ENCODE measurements at regions not wholly inside any gene's neighbourhood (a gene's known extent, or its start where the extent isn't known, plus 50 kb on each side); places are given as distances from the start of the nearest gene placed in this dataset.

DNA sequence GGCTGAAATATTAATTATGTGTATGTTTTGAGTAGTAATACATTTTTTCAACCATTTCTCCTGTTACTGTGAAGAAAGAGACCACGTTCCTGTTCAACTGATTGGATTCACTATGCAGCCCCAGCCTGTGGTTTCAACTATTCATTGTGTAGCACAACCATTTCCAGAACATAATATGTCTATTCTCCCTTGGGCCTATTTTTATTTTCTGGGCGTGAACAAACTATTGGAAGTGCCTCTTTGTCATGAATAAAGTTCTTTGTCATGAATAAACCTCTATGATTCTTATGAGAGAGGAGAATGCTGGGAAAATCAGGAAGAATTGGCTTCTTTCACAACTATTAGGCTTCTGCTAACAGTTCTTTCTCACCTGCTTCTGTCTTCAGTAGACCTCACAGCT is 152.4 kb downstream of the GNAT3 start:
- DNase-seq: no peak
- Histone ChIP-seq H3K27me3 (ENCODE audit: insufficient read depth, low read depth, severe bottlenecking) (no peaks in the 10 kb centered on the region), H3K9me3 (ENCODE audit: severe bottlenecking) (no peaks in the 10 kb centered on the region), H3K4me3 (ENCODE audit: low read depth, low read length) (no peak overlapping the region), H3K27ac (no peak overlapping the region), H3K36me3 (no peaks in the 10 kb centered on the region)
- TF ChIP-seq, protein P1, sequence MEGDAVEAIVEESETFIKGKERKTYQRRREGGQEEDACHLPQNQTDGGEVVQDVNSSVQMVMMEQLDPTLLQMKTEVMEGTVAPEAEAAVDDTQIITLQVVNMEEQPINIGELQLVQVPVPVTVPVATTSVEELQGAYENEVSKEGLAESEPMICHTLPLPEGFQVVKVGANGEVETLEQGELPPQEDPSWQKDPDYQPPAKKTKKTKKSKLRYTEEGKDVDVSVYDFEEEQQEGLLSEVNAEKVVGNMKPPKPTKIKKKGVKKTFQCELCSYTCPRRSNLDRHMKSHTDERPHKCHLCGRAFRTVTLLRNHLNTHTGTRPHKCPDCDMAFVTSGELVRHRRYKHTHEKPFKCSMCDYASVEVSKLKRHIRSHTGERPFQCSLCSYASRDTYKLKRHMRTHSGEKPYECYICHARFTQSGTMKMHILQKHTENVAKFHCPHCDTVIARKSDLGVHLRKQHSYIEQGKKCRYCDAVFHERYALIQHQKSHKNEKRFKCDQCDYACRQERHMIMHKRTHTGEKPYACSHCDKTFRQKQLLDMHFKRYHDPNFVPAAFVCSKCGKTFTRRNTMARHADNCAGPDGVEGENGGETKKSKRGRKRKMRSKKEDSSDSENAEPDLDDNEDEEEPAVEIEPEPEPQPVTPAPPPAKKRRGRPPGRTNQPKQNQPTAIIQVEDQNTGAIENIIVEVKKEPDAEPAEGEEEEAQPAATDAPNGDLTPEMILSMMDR (IDR thresholded peaks at IDR 0.05; ENCODE audit: low read depth, low read length): no peak

DNA sequence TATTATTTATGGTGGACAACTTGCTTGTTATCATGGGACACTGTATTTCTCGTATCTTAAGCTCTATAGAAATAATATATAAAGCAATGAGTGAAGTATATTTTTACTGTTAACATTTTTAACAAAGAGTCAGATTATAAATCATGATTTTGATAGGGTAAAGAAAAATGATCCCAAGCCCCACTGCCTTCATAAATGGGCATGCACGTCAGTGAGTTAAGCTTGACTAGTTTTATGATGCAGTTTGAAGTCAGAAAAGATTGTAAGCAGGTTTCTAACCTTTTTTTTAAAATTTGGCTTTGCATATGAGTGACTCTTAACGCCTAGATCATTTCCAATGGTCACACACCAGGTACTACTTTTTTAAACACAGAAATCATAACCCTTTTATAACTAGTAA is 152.8 kb downstream of the GNAT3 start:
- Histone ChIP-seq H3K4me3 (ENCODE audit: low read depth, low read length) (no peak overlapping the region), H3K9me3 (ENCODE audit: severe bottlenecking) (no peaks in the 10 kb centered on the region), H3K36me3 (no peaks in the 10 kb centered on the region), H3K27ac (no peak overlapping the region), H3K27me3 (ENCODE audit: insufficient read depth, low read depth, severe bottlenecking) (no peaks in the 10 kb centered on the region)
- TF ChIP-seq, protein P1 (IDR thresholded peaks at IDR 0.05; ENCODE audit: low read depth, low read length): no peak
- DNase-seq: no peak

DNA sequence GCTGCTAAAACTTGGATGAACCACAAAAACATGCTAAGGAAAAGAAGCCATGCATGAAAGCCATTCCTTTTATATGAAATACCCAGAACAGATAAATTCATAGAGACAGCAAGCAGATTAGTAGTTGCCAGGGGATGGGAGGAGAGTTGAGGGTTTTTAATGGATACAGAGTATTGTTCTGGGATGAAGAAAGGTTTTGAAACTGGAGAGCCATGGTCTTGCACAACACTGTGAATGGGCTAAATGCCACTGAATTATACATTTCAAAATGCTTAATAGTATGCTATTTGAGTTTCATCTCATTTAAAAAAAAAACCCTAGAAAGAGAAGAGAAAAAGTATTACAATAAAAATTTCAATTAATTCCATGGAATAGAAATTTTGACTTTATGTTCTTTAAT is 154.3 kb downstream of the GNAT3 start:
- H3K36me3 ChIP-seq: no peaks in the 10 kb centered on the region
- no peak overlapping the region for H3K27ac ChIP-seq
- no peaks in the 10 kb centered on the region for H3K27me3 ChIP-seq (ENCODE audit: insufficient read depth, low read depth, severe bottlenecking)
- H3K4me3 ChIP-seq (ENCODE audit: low read depth, low read length): no peak overlapping the region
- no peaks in the 10 kb centered on the region for H3K9me3 ChIP-seq (ENCODE audit: severe bottlenecking)
- DNase-seq: no peak
- TF ChIP-seq, protein P1 (IDR thresholded peaks at IDR 0.05; ENCODE audit: low read depth, low read length): no peak

DNA sequence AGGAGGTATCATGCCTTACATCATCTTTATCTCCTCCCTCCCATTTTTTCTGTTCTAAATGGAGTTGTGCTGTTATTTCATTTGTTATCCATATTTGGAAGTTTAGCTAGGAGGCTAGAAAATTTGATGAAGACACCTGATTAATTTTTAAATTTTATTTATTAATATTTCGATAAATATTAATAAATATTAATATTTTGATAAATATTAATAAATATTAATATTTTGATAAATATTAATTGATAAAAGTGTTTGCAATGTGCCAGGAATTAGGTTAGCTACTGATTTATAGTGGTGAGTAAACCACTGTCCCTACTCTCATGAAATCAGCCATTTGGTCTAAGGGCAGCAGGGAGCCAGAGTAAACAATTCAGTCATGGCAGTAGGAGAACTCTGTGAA is 161.4 kb downstream of the GNAT3 start:
- TF ChIP-seq, protein P1 (IDR thresholded peaks at IDR 0.05; ENCODE audit: low read depth, low read length): no peak
- H3K27ac ChIP-seq: no peak overlapping the region

DNA sequence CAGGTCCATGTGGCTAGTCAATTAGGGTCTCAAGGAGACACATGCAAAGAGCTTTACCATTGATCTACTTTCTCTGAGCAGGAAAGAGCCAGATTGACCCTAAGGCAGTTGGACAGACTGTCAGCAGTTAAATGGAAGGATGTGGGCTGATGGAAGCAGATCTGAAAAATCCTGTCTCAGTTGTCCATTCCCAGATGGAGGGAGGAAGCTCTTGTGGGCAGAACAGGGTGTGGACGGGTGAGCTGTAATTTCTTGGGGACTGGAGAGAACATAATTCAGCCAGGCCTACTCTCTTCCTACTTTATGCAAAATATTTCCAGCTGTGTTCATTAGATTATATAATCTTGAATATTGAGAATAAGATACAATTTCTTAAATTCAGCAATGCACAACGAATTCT is 163.6 kb downstream of the GNAT3 start:
- H3K4me3 ChIP-seq (ENCODE audit: low read depth, low read length): no peak overlapping the region
- H3K36me3 ChIP-seq: no peaks in the 10 kb centered on the region
- no peak overlapping the region for H3K27ac ChIP-seq
- no peak for DNase-seq
- H3K27me3 ChIP-seq (ENCODE audit: insufficient read depth, low read depth, severe bottlenecking): no peaks in the 10 kb centered on the region
- H3K9me3 ChIP-seq (ENCODE audit: severe bottlenecking): no peaks in the 10 kb centered on the region
- TF ChIP-seq, protein P1 (IDR thresholded peaks at IDR 0.05; ENCODE audit: low read depth, low read length): no peak

More for the DNA sequence above, 161.4 kb downstream of the GNAT3 start:
- Histone ChIP-seq H3K4me3 (ENCODE audit: low read depth, low read length) (no peak overlapping the region), H3K9me3 (ENCODE audit: severe bottlenecking) (no peaks in the 10 kb centered on the region), H3K36me3 (no peaks in the 10 kb centered on the region), H3K27me3 (ENCODE audit: insufficient read depth, low read depth, severe bottlenecking) (no peaks in the 10 kb centered on the region)
- DNase-seq: no peak

DNA sequence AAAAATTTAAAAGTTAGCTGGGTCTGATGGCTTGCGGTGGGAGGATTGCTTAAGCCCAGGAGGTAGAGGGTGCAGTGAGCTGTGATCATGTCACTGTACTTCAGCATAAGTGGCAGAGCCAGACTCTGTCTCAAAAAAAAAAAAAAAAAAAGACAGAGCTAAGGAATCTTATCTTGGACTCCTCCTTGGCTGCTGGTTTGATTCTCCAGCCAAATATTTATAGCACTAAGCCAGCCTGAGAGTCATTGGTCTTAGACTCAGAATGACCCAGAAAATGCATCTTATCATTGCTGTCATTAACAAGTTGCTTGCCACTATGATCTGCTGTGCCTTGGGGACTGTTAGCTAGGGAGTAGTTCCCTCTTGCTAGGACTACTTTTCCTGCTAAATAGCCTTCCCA is 164.7 kb downstream of the GNAT3 start:
- DNase-seq: no peak
- TF ChIP-seq, protein P1 (IDR thresholded peaks at IDR 0.05; ENCODE audit: low read depth, low read length): no peak
- Histone ChIP-seq H3K36me3 (no peaks in the 10 kb centered on the region), H3K9me3 (ENCODE audit: severe bottlenecking) (no peaks in the 10 kb centered on the region), H3K4me3 (ENCODE audit: low read depth, low read length) (no peak overlapping the region), H3K27ac (no peak overlapping the region), H3K27me3 (ENCODE audit: insufficient read depth, low read depth, severe bottlenecking) (no peaks in the 10 kb centered on the region)

Data from WERI-Rb-1 (cell line).